ENCODE measurements at regions not wholly inside any gene's neighbourhood (a gene's known extent, or its start where the extent isn't known, plus 50 kb on each side); places are given as distances from the start of the nearest gene placed in this dataset.

DNA sequence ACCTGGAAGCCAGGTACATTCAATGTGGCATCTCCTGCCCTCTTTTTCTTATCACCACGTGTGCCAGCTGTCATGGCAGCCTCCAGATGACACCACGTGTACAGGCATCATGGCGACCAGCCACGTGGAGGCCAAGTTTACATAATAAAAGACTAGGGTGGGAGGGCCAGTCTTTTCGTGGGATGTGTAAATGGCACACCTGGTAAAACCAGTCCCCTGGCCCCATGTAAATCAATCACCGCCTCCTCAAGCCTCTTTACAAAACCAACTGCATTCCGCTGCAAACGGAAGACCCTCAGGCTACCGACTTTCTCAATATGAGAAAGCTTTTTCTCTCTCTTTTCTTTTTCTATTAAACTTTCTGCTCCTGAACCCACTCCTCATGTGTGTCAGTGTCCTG, 65.1 kb upstream of the PHF14 start:
- no peak for TF ChIP-seq ZFX (IDR thresholded peaks at IDR 0.05)
- no peak for TF ChIP-seq POLR2A (IDR thresholded peaks at IDR 0.05; ENCODE audit: borderline replicate concordance, extremely low read depth, insufficient read depth, insufficient read length)
- TF ChIP-seq ELF1 (IDR thresholded peaks at IDR 0.05; ENCODE audit: borderline replicate concordance, low read depth): no peak
- TF ChIP-seq CEBPB (IDR thresholded peaks at IDR 0.05; ENCODE audit: low read depth): no peak
- no peak for TF ChIP-seq EZH2phosphoT487 (IDR thresholded peaks at IDR 0.05; ENCODE audit: borderline replicate concordance)
- TF ChIP-seq EGR1 (IDR thresholded peaks at IDR 0.05; ENCODE audit: low read depth): no peak
- no peak for TF ChIP-seq FOSL1 (IDR thresholded peaks at IDR 0.05; ENCODE audit: low read depth)
- TF ChIP-seq, protein P1, sequence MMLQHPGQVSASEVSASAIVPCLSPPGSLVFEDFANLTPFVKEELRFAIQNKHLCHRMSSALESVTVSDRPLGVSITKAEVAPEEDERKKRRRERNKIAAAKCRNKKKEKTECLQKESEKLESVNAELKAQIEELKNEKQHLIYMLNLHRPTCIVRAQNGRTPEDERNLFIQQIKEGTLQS (IDR thresholded peaks at IDR 0.05): no peak
- TF ChIP-seq SIN3A (IDR thresholded peaks at IDR 0.05; ENCODE audit: low read depth): no peak
- TF ChIP-seq ZNF274 (IDR thresholded peaks at IDR 0.05; ENCODE audit: low read depth, low read length): no peak
- TF ChIP-seq JUND (IDR thresholded peaks at IDR 0.05): no peak
- TF ChIP-seq SP1 (IDR thresholded peaks at IDR 0.05; ENCODE audit: low read depth): no peak
- no peak for TF ChIP-seq SRF (IDR thresholded peaks at IDR 0.05; ENCODE audit: low read depth)
- TF ChIP-seq, protein P2, sequence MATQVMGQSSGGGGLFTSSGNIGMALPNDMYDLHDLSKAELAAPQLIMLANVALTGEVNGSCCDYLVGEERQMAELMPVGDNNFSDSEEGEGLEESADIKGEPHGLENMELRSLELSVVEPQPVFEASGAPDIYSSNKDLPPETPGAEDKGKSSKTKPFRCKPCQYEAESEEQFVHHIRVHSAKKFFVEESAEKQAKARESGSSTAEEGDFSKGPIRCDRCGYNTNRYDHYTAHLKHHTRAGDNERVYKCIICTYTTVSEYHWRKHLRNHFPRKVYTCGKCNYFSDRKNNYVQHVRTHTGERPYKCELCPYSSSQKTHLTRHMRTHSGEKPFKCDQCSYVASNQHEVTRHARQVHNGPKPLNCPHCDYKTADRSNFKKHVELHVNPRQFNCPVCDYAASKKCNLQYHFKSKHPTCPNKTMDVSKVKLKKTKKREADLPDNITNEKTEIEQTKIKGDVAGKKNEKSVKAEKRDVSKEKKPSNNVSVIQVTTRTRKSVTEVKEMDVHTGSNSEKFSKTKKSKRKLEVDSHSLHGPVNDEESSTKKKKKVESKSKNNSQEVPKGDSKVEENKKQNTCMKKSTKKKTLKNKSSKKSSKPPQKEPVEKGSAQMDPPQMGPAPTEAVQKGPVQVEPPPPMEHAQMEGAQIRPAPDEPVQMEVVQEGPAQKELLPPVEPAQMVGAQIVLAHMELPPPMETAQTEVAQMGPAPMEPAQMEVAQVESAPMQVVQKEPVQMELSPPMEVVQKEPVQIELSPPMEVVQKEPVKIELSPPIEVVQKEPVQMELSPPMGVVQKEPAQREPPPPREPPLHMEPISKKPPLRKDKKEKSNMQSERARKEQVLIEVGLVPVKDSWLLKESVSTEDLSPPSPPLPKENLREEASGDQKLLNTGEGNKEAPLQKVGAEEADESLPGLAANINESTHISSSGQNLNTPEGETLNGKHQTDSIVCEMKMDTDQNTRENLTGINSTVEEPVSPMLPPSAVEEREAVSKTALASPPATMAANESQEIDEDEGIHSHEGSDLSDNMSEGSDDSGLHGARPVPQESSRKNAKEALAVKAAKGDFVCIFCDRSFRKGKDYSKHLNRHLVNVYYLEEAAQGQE (IDR thresholded peaks at IDR 0.05; ENCODE audit: low read depth): no peak
- Histone ChIP-seq H3K36me3 (ENCODE audit: control insufficient read depth in 1 of 2, insufficient read depth in 2 of 2, low read length in 2 of 2) (no peaks in the 10 kb centered on the region), H3K9me3 (ENCODE audit: control insufficient read depth in 1 of 2, insufficient read depth in 1 of 2, low read depth in 1 of 2, low read length in 2 of 2) (0 out of 4 replicates have a peak, but pooled peaks cover 3 to 9% of the 10 kb centered on the region in 2 experiments), H3K9ac (ENCODE audit: low read length) (no peak overlapping the region), H4K20me1 (ENCODE audit: insufficient read depth) (no peaks in the 10 kb centered on the region), H3K79me2 (ENCODE audit: insufficient read depth, low read length) (no peaks in the 10 kb centered on the region), H3K4me2 (ENCODE audit: low read length) (no peak overlapping the region), H2AFZ (ENCODE audit: low read depth, low read length, poor library complexity, severe bottlenecking) (no peak overlapping the region), H3K9me2 (ENCODE audit: insufficient read depth) (no peaks in the 10 kb centered on the region), H3K4me1 (ENCODE audit: control insufficient read depth in 1 of 2, insufficient read depth in 2 of 2, low read length in 2 of 2) (no peaks in the 10 kb centered on the region), H3K27me3 (ENCODE audit: insufficient read depth, low read length) (no peaks in the 10 kb centered on the region), H3K27ac (ENCODE audit: low read depth, low read length) (no peak overlapping the region), H3K4me3 (replicated peaks in 1 of 2; ENCODE audit: low read depth in 1 of 2, low read length in 2 of 2) (no peak overlapping the region)
- POLR2A ChIA-PET: no interaction called here
- intact Hi-C loops (cut with micrococcal nuclease): no loop called here
- CTCF ChIA-PET: no interaction called here
- ATAC-seq (no peak), DNase-seq (ENCODE audit: low read depth, low spot score) (no peak)
- RAD21 ChIA-PET (ENCODE audit: low non-redundant PET in 1 of 2, low total read pairs in 2 of 2, uncharacterized antibody in 2 of 2, unreplicated experiment in 2 of 2): no interaction called here
- BruUV-seq (replicated peaks): no TSS peak
